ENCODE measurements at regions not wholly inside any gene's neighbourhood (a gene's known extent, or its start where the extent isn't known, plus 50 kb on each side); places are given as distances from the start of the nearest gene placed in this dataset.

- DNase-seq = no peak
These were observed 935.3 kb upstream of the PHF14 start for GRCh38 chr7:10038351-10038750.

- no peak for DNase-seq
These were observed 933.0 kb upstream of the PHF14 start for GRCh38 chr7:10040674-10041073.

GRCh38 chr7:10070899-10071298 is 902.8 kb upstream of the PHF14 start:
- DNase-seq = no peak

DNA sequence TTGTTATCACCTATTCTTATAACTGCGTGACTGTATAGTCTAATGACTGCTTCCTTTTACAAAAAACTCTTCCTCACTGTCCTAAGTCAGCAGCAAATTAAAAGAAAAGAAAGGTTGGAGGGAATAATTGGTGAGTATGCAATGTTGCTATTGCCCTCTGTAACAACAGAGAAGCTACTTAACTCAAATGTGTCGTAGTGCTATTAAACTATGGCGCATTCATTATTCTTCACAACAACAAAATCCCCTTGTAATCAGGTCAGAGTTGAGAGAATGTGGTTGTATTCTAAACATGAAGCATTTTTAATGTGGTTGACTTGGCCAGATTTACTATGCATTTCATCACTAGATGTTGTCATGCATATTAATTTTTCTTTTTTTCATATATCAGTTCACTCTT is 897.8 kb upstream of the PHF14 start:
- DNase-seq = no peak

DNA sequence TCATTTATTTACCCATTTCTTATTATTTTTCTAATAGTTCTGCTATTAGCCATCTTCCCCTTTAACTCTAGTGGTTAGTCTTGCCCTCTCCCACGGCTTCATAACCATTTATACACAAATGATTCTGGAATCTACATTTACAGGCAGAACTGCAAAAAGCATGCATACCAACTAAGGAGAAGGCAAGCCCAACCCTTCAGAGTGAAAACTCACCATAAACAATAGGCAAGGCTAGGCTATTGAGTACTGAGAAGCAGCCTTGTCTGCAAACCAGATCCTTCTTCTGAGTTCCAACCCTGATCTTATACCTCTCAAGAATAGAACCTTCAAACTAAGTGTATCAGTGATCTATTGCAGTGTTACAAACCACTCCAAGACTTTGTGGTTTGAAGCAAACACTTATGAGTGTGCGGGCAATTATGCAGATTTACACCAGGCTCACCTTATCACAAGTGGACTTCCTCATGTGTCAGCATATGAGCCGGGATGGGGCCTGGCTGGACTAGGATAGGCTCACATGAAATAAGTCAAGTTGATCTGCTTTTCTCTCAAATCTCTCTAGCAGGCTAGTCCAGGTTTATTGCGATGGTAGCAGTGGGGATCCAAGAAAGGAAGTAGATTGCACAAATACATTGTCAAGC is 896.9 kb upstream of the PHF14 start:
- DNase-seq = no peak

DNA sequence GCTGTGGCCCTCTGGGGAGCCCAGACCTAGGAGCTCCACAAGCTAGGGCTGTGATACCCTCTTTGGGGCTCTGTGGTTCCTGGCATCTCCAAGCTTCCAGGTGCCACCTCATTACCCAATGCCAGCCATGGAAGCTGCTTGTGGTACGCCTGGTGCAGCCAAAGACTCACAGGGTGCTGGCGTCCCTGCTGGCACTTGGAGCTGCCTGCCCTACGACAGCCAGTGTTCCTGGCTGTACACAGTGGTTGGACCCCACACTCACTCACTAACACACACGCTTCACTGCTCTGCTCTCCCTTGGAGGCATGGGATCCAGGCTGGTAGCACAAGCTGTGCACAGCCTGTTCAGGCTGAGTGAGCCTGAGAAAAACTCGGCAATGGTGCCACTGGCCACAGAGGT is 894.1 kb upstream of the PHF14 start:
- no peak for DNase-seq

DNA sequence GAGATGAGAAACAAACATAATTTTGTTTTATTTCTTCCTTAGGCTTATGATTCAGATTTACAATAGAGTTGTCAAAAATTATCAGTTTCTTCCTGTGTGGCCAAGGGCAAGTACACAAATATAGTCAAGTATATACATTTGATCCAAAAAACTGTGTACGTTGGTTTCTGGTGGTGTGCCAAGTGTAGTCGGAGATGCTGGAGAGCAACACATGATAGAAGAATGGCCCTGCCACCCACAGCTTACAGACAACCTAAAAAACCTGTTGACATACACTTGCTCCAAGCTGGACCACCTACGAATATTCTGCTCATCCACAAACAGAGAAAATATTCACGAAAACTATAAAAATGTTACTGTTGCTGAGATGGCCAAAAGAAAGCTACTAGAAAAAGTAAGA is 890.8 kb upstream of the PHF14 start:
- DNase-seq = no peak

DNA sequence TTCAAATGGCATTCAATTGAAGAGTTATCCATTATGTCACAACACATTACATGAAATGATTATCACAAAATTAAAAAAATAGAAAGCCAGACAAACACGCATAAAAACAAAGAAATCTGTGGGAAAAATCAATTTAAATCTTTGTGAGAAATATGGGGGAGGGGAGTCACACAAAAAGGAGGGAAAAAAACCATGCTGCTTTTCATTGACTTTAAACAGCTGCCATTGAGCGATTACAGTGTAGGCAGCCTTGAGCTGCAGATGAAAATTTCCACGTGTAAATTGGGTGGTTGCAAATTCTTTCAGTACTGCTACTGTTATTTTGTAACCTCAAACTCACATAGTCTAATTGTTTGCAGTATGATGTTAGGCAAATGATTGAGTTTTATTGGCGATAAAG is 889.9 kb upstream of the PHF14 start:
- no peak for DNase-seq

DNA sequence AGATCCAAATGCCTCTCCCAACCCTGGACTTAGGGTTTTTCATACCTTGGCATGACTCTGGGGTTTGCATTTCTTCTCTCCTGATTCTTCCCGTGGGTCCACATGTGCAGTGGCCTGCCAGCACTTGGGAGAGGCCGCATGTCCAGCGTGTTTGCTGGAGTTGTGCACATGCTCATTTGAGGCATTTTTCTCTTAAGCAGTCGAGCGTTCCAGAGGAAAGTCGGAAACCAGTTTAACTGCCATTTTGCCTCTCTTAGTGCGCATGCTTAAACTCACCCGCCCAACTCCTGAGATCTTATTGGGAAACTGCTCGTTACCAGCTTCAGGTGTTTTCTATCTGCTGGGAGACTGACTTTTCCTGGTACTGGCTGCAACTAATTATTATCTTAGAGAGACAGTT is 888.4 kb upstream of the PHF14 start:
- DNase-seq = no peak

GRCh38 chr7:10100572-10100971 is 873.1 kb upstream of the PHF14 start:
- no peak for DNase-seq

- no peak for DNase-seq
These were observed 872.3 kb upstream of the PHF14 start for GRCh38 chr7:10101351-10101750.

DNA sequence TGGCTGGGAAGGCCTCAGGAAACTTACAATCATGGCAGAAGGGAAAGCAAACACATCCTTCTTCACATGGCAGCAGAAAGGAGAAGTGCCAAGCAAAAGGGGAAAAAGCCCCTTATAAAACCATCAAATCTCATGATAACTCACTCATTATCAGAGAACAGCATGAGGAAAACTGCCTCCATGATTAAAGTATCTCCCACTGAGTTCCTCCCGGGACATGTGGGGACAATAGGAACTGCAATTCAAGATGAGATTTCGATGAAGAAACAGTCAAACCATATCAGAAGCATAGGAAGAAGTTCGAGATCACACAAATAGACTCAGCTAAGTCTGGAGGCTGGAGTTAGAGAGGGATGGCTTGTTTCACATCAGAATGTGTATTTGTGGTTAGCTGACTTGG is 869.4 kb upstream of the PHF14 start:
- DNase-seq = no peak

DNA sequence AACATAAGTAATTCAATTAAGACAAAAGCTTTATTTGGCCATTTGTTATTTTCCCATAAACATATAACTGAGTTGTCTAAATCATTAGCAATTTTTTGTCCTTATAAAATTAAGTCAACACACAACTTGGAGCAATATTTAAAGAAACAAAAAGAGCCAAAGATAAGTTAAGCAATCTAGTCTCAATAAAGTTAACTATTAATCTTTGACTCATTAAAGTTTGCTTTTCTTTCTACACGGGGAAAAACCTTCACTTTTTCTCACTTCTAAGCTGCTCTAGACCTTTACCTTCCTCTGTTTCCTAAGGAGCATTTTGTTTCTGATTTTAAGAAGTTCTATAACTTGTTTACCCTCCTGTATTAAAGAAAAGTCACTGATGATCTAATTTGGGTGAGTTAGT is 867.1 kb upstream of the PHF14 start:
- DNase-seq = no peak

GRCh38 chr7:10116511-10116910 is 857.2 kb upstream of the PHF14 start:
- DNase-seq = no peak

GRCh38 chr7:10117815-10118214 is 855.9 kb upstream of the PHF14 start:
- DNase-seq = no peak

DNA sequence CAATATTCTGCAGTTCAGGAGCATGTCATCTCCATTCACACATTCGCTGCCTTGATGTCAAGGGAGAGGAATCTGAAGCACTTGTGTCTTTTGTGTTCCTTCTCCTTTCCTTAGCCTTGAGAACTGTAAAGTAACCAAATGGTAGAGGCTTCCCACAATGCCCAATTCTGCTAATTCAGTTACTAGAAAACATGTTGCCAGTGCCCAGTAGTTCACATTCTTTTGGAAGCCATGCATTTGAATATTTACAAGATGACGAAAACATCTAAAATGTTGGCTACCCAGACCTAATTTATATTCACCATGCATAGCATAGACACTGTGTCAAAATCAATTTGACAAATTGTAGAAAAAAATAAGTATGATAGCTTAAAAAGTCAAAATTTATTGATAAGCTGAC is 852.7 kb upstream of the PHF14 start:
- DNase-seq = no peak

DNA sequence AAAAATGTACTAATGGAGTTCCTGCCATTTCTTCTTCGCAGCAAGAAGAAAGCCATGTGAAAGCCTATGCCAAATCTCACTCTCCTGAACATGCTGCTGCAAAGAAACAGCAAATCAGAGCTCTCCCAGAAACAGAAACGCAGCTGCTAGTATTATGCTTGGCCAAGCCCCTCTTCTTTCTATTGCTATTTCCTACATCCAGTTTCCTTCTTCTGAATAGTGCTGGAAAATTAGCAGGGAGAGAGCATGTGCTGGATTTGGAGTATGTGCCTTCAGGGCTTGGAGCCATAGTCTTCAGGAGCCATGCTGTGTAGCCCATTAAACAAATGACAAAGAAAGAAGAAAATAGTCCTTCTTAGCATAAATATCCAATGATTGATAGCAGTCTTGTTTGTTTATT is 852.0 kb upstream of the PHF14 start:
- DNase-seq = no peak

GRCh38 chr7:10122551-10123100 is 851.0 kb upstream of the PHF14 start:
- DNase-seq = no peak

DNA sequence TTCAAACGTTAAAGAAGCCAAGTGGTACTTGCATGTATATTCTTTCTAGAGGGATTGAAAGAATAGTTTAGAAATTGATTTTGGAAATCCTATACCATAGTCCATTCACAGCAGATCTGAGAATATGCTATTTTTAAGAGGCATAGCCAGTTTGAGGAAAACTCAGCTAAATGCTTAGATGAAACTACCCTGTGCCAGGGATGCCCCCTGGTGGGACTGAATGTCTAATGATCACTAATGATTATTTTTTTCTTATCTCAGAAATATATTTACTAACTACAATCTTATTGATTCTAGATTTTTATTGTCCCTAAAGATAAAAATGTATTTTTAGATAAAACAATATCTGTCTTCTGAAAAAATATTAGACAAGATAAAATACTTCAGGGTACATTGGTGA is 844.9 kb upstream of the PHF14 start:
- DNase-seq = no peak

GRCh38 chr7:10138087-10138854 is 835.4 kb upstream of the PHF14 start:
- no peak for DNase-seq

GRCh38 chr7:10146271-10146670 is 827.4 kb upstream of the PHF14 start:
- DNase-seq = no peak

GRCh38 chr7:10156972-10157371 is 816.7 kb upstream of the PHF14 start:
- no peak for DNase-seq

- DNase-seq = no peak
These were observed 791.7 kb upstream of the PHF14 start for GRCh38 chr7:10181996-10182395.

- no peak for DNase-seq
These were observed 781.6 kb upstream of the PHF14 start for GRCh38 chr7:10192074-10192473.

- no peak for DNase-seq
These were observed 768.0 kb upstream of the PHF14 start for GRCh38 chr7:10205696-10206095.

Data from activated T-cell treated with anti-CD3 and anti-CD28 coated beads, Interleukin-2, amount 50 U/mL, for 48 hours (primary cell).